IPS-15b (cell line): ENCODE measurements at regions not wholly inside any gene's neighbourhood (a gene's known extent, or its start where the extent isn't known, plus 50 kb on each side); places are given as distances from the start of the nearest gene placed in this dataset.
A peak's percentile ranks its signal among the peaks of the same experiment; 100 is the strongest.
"Not testable (repeated sequence)": the region's sequence is repeated elsewhere in the genome, so short reads cannot be mapped to it uniquely, and the experiment has no call there.

Experiments
- H3K27me3 ChIP-seq: one replicate; pipeline ENCODE4 v1.6.1; 2013; ENCODE audit warnings: low read length; ENCODE audit not compliant: control insufficient read depth, insufficient read depth
- H3K36me3 ChIP-seq: one replicate; pipeline ENCODE4 v1.6.1; 2013; ENCODE audit warnings: low read length; ENCODE audit not compliant: control insufficient read depth, insufficient read depth
- H3K4me1 ChIP-seq: one replicate; pipeline ENCODE4 v1.6.1; 2013; ENCODE audit warnings: mild to moderate bottlenecking, low read length; ENCODE audit not compliant: control insufficient read depth, insufficient read depth
- H3K4me3 ChIP-seq: one replicate; pipeline ENCODE4 v1.5.1; 2013; ENCODE audit warnings: low read depth, low read length
- H3K9ac ChIP-seq: one replicate; pipeline ENCODE4 v1.6.1; 2013; ENCODE audit warnings: low read depth, mild to moderate bottlenecking, low read length
- H3K9me3 ChIP-seq: one replicate; pipeline ENCODE4 v1.6.1; 2013; ENCODE audit warnings: mild to moderate bottlenecking, low read length; ENCODE audit not compliant: control insufficient read depth, insufficient read depth

DNA sequence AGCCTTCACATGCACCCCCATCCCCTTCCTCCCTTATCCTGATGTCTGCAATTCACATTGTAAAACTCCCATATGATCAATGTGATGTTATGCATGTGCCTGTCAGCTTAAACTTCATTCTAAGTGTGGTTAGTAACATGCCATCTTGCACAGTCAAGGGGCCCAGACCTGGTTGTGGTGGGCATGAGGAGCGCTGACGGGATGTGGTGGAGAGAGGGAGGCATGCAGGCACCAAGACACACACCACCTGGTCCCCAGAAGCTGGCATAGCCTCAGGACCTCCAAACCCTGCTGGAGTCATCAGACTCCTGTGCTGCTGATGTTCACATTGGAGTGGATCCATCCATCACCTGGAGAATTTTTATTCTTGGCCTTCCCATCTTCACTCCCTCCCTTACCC, 90.5 kb upstream of the ABCC4 start:
- Histone ChIP-seq H3K27me3 (no peaks in the 10 kb centered on the region), H3K4me1 (no peaks in the 10 kb centered on the region), H3K36me3 (no peaks in the 10 kb centered on the region), H3K9me3 (no peaks in the 10 kb centered on the region), H3K9ac (no peak overlapping the region), H3K4me3 (no peak overlapping the region)

- no peaks in the 10 kb centered on the region for H3K27me3 ChIP-seq
- H3K4me3 ChIP-seq = no peak overlapping the region
- no peaks in the 10 kb centered on the region for H3K36me3 ChIP-seq
- H3K9ac ChIP-seq = no peak overlapping the region
- no peaks in the 10 kb centered on the region for H3K4me1 ChIP-seq
- no peaks in the 10 kb centered on the region for H3K9me3 ChIP-seq
Observed at GRCh38 chr13:95392597-95392996, 91.3 kb upstream of the ABCC4 start.

GRCh38 chr13:95403349-95404140, 102.3 kb upstream of the ABCC4 start:
- Histone ChIP-seq H3K9me3 (no peaks in the 10 kb centered on the region), H3K9ac (peak overlapping the region; percentile 76), H3K4me3 (peak overlapping the region; percentile 82), H3K4me1 (no peaks in the 10 kb centered on the region), H3K36me3 (no peaks in the 10 kb centered on the region), H3K27me3 (no peaks in the 10 kb centered on the region)

GRCh38 chr13:95404141-95404882, 103.1 kb upstream of the ABCC4 start:
- no peak overlapping the region for H3K9ac ChIP-seq
- no peaks in the 10 kb centered on the region for H3K27me3 ChIP-seq
- peak overlapping the region; percentile 82 for H3K4me3 ChIP-seq
- H3K36me3 ChIP-seq = no peaks in the 10 kb centered on the region
- H3K9me3 ChIP-seq = no peaks in the 10 kb centered on the region
- no peaks in the 10 kb centered on the region for H3K4me1 ChIP-seq

- Histone ChIP-seq H3K36me3 (no peaks in the 10 kb centered on the region), H3K27me3 (no peaks in the 10 kb centered on the region), H3K4me1 (no peaks in the 10 kb centered on the region)
Observed at GRCh38 chr13:95406176-95406575, 104.9 kb upstream of the ABCC4 start.

GRCh38 chr13:95411428-95412040, 110.3 kb upstream of the ABCC4 start:
- no peaks in the 10 kb centered on the region for H3K4me1 ChIP-seq
- no peaks in the 10 kb centered on the region for H3K27me3 ChIP-seq
- H3K36me3 ChIP-seq = no peaks in the 10 kb centered on the region
- no peak overlapping the region for H3K4me3 ChIP-seq
- no peaks in the 10 kb centered on the region for H3K9me3 ChIP-seq
- no peak overlapping the region for H3K9ac ChIP-seq

More at GRCh38 chr13:95406176-95406575, 104.9 kb upstream of the ABCC4 start:
- no peak overlapping the region for H3K9ac ChIP-seq
- H3K9me3 ChIP-seq = no peaks in the 10 kb centered on the region
- no peak overlapping the region for H3K4me3 ChIP-seq

- Histone ChIP-seq H3K9ac (no peak overlapping the region), H3K27me3 (no peaks in the 10 kb centered on the region), H3K36me3 (no peaks in the 10 kb centered on the region), H3K9me3 (no peaks in the 10 kb centered on the region), H3K4me3 (no peak overlapping the region), H3K4me1 (no peaks in the 10 kb centered on the region)
Observed at GRCh38 chr13:95418946-95419345, 117.7 kb upstream of the ABCC4 start.

DNA sequence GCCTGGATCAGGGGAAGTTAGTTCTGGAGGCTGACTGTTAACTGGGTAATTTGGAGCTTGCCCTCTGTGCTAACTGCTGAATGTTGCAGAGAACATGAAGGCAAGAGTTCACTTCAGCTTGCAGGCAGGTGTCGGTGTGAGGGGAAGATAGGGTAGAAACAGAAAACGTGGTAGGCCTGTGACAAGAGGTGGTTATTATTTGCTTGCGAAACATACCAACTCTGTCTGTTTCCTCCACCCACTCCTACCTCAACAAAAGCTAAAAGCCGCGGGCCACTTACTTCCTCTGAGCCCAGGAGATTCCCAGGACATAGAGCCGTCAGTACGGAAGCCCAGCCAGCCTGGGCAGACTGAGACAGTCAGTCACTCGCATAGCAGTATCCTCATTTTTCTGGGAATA, 119.2 kb upstream of the ABCC4 start:
- no peak overlapping the region for H3K9ac ChIP-seq
- no peaks in the 10 kb centered on the region for H3K9me3 ChIP-seq

GRCh38 chr13:95426631-95427030, 125.4 kb upstream of the ABCC4 start:
- Histone ChIP-seq H3K9ac (no peak overlapping the region), H3K4me1 (no peaks in the 10 kb centered on the region), H3K36me3 (peaks cover 2% of the 10 kb centered on the region), H3K4me3 (no peak overlapping the region), H3K9me3 (no peaks in the 10 kb centered on the region), H3K27me3 (no peaks in the 10 kb centered on the region)

More for the DNA sequence above, 119.2 kb upstream of the ABCC4 start:
- peaks cover 2% of the 10 kb centered on the region for H3K36me3 ChIP-seq
- no peaks in the 10 kb centered on the region for H3K27me3 ChIP-seq
- H3K4me1 ChIP-seq = no peaks in the 10 kb centered on the region
- H3K4me3 ChIP-seq = no peak overlapping the region

DNA sequence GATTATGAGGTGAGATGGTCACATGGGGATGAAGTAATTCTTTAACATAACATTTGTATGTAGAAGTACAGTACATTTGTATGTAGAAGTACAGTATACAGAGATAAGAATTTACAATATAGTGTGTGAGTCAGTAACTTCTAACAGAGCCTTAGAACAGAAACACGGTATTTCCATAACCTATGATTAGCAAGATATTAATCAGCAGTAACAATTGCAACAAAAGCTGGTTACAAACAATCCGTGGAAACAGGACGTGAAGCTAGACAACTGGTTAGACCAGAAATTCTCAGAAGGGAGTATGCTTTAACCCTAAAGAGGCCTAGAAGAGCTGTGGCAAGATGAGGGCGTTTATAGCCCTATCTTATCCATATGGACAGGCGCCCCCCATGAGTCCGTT, 122.0 kb upstream of the CLDN10 start:
- H3K9ac ChIP-seq, H3K4me3 ChIP-seq, H3K36me3 ChIP-seq, H3K27me3 ChIP-seq, H3K9me3 ChIP-seq, H3K4me1 ChIP-seq: not testable (repeated sequence)

- Histone ChIP-seq H3K4me1 (no peaks in the 10 kb centered on the region), H3K9ac (no peak overlapping the region), H3K9me3 (no peaks in the 10 kb centered on the region), H3K27me3 (no peaks in the 10 kb centered on the region), H3K36me3 (no peaks in the 10 kb centered on the region), H3K4me3 (no peak overlapping the region)
Observed at GRCh38 chr13:95432141-95432540, 120.4 kb upstream of the CLDN10 start.

DNA sequence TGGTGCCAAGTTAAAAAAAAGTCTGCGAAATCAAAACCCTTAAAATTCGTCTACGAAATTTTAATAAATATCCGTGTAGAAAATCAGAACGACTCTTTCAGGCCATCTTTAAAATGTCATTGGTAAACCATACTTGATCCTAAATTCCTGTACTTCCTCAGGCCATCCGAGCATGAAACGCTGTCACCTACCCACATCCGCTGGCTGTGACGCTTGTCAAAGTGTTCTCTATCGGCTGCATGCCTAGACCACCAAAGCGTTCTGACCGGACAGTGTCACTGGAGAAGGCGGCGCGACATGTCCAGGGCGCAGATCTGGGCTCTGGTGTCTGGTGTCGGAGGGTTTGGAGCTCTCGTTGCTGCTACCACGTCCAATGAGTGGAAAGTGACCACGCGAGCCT, 119.0 kb upstream of the CLDN10 start:
- Histone ChIP-seq H3K9me3 (no peaks in the 10 kb centered on the region), H3K4me3 (no peak overlapping the region), H3K4me1 (no peaks in the 10 kb centered on the region), H3K9ac (no peak overlapping the region), H3K36me3 (no peaks in the 10 kb centered on the region), H3K27me3 (no peaks in the 10 kb centered on the region)
